PFSK-1 (cell line): ENCODE measurements at regions not wholly inside any gene's neighbourhood (a gene's known extent, or its start where the extent isn't known, plus 50 kb on each side); places are given as distances from the start of the nearest gene placed in this dataset.

Experiments
- POLR2AphosphoS5 ChIP-seq: IDR thresholded peaks from 2 replicates; pipeline ENCODE4 v1.6.1; 2012; ENCODE audit warnings: low read depth, mild to moderate bottlenecking, control low read depth, low read length, moderate library complexity
- REST ChIP-seq, 2 experiments: IDR thresholded peaks; 2 replicates each; pipeline versions ENCODE4 v1.6.1 to v1.8.0; 2011 to 2012; ENCODE audit warnings: low read depth in 2 of 2, low read length in 2 of 2, control low read depth in 1 of 2, inconsistent platforms in 1 of 2, mild to moderate bottlenecking in 1 of 2, moderate library complexity in 1 of 2; ENCODE audit not compliant: insufficient read depth in 1 of 2
- TAF1 ChIP-seq: IDR thresholded peaks from 2 replicates; pipeline ENCODE4 v1.6.1; 2012; ENCODE audit warnings: low read length, control low read depth, borderline replicate concordance; ENCODE audit not compliant: insufficient read depth

GRCh38 chr5:40030661-40031060, 605.9 kb upstream of the DAB2 start:
- TF ChIP-seq REST (IDR thresholded peaks at IDR 0.05; ENCODE audit: insufficient read depth in 1 of 2, low read depth in 2 of 2, low read length in 2 of 2) (no peak), POLR2AphosphoS5 (no peak), TAF1 (no peak)
